Ishikawa (cell line): ENCODE measurements at regions not wholly inside any gene's neighbourhood (a gene's known extent, or its start where the extent isn't known, plus 50 kb on each side); places are given as distances from the start of the nearest gene placed in this dataset.

Source experiments
- CEBPB ChIP-seq: IDR thresholded peaks from 2 replicates; pipeline ENCODE4 v1.6.1; 2012
- CREB1 ChIP-seq: IDR thresholded peaks from 2 replicates; pipeline ENCODE4 v1.6.1; 2012; ENCODE audit warnings: low read depth
- EGR1 ChIP-seq: IDR thresholded peaks from 2 replicates; pipeline ENCODE4 v1.6.1; 2012
- EP300 ChIP-seq: IDR thresholded peaks from 2 replicates; pipeline ENCODE4 v1.6.1; 2012; ENCODE audit warnings: borderline replicate concordance
- FOXM1 ChIP-seq: IDR thresholded peaks from 2 replicates; pipeline ENCODE4 v1.6.1; 2012; ENCODE audit warnings: low read depth, borderline replicate concordance
- MAX ChIP-seq: IDR thresholded peaks from 2 replicates; pipeline ENCODE4 v1.6.1; 2012
- NFIC ChIP-seq: IDR thresholded peaks from 2 replicates; pipeline ENCODE4 v1.6.1; 2012
- RAD21 ChIP-seq: IDR thresholded peaks from 2 replicates; pipeline ENCODE4 v1.6.1; 2012; ENCODE audit warnings: low read depth
- TAF1 ChIP-seq: IDR thresholded peaks from 2 replicates; pipeline ENCODE4 v1.6.1; 2012; ENCODE audit warnings: low read depth, mild to moderate bottlenecking
- TCF12 ChIP-seq: IDR thresholded peaks from 2 replicates; pipeline ENCODE4 v1.6.1; 2012; ENCODE audit warnings: low read depth
- TEAD4 ChIP-seq: IDR thresholded peaks from 2 replicates; pipeline ENCODE4 v1.6.1; 2012
- YY1 ChIP-seq: IDR thresholded peaks from 2 replicates; pipeline ENCODE4 v1.6.1; 2012; ENCODE audit warnings: low read depth
- ZBTB7A ChIP-seq: IDR thresholded peaks from 2 replicates; pipeline ENCODE4 v1.6.1; 2012; ENCODE audit warnings: low read depth
- TF ChIP-seq, protein P1 (sequence below): IDR thresholded peaks from 2 replicates; pipeline ENCODE4 v1.6.1; 2012
- TF ChIP-seq, protein P2 (sequence below): IDR thresholded peaks from 2 replicates; pipeline ENCODE4 v1.6.1; 2012; ENCODE audit warnings: low read depth, mild to moderate bottlenecking

- TF ChIP-seq, protein P1, sequence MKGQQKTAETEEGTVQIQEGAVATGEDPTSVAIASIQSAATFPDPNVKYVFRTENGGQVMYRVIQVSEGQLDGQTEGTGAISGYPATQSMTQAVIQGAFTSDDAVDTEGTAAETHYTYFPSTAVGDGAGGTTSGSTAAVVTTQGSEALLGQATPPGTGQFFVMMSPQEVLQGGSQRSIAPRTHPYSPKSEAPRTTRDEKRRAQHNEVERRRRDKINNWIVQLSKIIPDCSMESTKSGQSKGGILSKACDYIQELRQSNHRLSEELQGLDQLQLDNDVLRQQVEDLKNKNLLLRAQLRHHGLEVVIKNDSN: no peak
- TF ChIP-seq TAF1 (no peak), RAD21 (no peak), CREB1 (no peak), CEBPB (no peak), ZBTB7A (no peak), TEAD4 (no peak), YY1 (no peak), FOXM1 (no peak), EGR1 (no peak)
Measured at GRCh38 chr9:119802133-119802532, 432.9 kb upstream of the BRINP1 start.

GRCh38 chr9:119801311-119801710 lies 432.1 kb upstream of the BRINP1 start:
- TF ChIP-seq CEBPB (no peak), TAF1 (no peak), CREB1 (no peak), NFIC (no peak), YY1 (no peak), EP300 (no peak), EGR1 (no peak)
- TF ChIP-seq, protein P2, sequence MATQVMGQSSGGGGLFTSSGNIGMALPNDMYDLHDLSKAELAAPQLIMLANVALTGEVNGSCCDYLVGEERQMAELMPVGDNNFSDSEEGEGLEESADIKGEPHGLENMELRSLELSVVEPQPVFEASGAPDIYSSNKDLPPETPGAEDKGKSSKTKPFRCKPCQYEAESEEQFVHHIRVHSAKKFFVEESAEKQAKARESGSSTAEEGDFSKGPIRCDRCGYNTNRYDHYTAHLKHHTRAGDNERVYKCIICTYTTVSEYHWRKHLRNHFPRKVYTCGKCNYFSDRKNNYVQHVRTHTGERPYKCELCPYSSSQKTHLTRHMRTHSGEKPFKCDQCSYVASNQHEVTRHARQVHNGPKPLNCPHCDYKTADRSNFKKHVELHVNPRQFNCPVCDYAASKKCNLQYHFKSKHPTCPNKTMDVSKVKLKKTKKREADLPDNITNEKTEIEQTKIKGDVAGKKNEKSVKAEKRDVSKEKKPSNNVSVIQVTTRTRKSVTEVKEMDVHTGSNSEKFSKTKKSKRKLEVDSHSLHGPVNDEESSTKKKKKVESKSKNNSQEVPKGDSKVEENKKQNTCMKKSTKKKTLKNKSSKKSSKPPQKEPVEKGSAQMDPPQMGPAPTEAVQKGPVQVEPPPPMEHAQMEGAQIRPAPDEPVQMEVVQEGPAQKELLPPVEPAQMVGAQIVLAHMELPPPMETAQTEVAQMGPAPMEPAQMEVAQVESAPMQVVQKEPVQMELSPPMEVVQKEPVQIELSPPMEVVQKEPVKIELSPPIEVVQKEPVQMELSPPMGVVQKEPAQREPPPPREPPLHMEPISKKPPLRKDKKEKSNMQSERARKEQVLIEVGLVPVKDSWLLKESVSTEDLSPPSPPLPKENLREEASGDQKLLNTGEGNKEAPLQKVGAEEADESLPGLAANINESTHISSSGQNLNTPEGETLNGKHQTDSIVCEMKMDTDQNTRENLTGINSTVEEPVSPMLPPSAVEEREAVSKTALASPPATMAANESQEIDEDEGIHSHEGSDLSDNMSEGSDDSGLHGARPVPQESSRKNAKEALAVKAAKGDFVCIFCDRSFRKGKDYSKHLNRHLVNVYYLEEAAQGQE: no peak
- TF ChIP-seq, protein P1: no peak

GRCh38 chr9:119795395-119795794 lies 426.2 kb upstream of the BRINP1 start:
- TF ChIP-seq MAX: no peak
- TF ChIP-seq, protein P2: no peak
- TF ChIP-seq, protein P1: no peak
- TF ChIP-seq YY1: no peak
- no peak for TF ChIP-seq TCF12
- no peak for TF ChIP-seq RAD21
- no peak for TF ChIP-seq EGR1
- no peak for TF ChIP-seq CEBPB
- no peak for TF ChIP-seq CREB1
- no peak for TF ChIP-seq TAF1
- TF ChIP-seq FOXM1: no peak
- no peak for TF ChIP-seq EP300
- TF ChIP-seq NFIC: no peak
- TF ChIP-seq ZBTB7A: no peak
- no peak for TF ChIP-seq TEAD4

DNA sequence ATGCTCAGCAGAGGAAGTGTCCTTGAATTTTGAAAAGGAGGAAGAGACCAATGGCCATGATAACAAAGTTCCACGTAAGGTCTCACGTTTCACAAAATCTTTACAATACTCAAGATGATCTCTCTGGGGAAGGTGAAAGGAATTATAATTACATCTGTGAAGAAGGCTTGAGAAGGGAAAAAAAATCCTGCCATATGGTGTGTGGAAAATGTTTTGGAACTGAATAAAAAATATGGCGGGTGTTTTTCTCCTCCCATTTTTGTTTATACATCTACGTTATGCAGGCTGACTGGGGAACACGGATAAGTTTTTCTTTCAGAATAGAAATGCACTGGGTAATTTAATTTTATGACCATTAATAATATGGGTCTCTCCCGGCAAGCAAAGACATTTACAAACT lies 425.6 kb upstream of the BRINP1 start:
- TF ChIP-seq, protein P1: no peak
- TF ChIP-seq YY1: no peak
- no peak for TF ChIP-seq TEAD4
- TF ChIP-seq EGR1: no peak
- no peak for TF ChIP-seq CREB1
- no peak for TF ChIP-seq TCF12
- no peak for TF ChIP-seq EP300
- no peak for TF ChIP-seq TAF1
- TF ChIP-seq, protein P2: no peak
- no peak for TF ChIP-seq CEBPB
- TF ChIP-seq MAX: no peak
- TF ChIP-seq RAD21: no peak
- no peak for TF ChIP-seq FOXM1
- TF ChIP-seq NFIC: no peak
- no peak for TF ChIP-seq ZBTB7A
